Thyroid gland (tissue), 4 donors: ENCODE measurements at regions not wholly inside any gene's neighbourhood (a gene's known extent, or its start where the extent isn't known, plus 50 kb on each side); places are given as distances from the start of the nearest gene placed in this dataset.

Experiments
- POLR2A ChIP-seq, 2 donors: fragments of 450-650 bp; IDR thresholded peaks; one replicate each; pipeline ENCODE4 v1.6.1; 2017; ENCODE audit warnings: antibody characterized with exemption in 2 of 2, mild to moderate bottlenecking in 2 of 2, moderate library complexity in 1 of 2
- TF ChIP-seq, protein P1 (sequence below), 6 experiments: fragments of 200-600 bp in 3 of 6; fragments of 450-650 bp in 3 of 6; sonication (generic) in 3 of 6; IDR thresholded peaks; one replicate each; pipeline ENCODE4 v1.5.1; 2016 to 2019; ENCODE audit warnings: antibody characterized with exemption in 6 of 6, mild to moderate bottlenecking in 2 of 6, inconsistent platforms in 1 of 6, moderate library complexity in 1 of 6

GRCh38 chr21:38661197-38661871 lies 144.4 kb upstream of the ETS2 start:
- TF ChIP-seq POLR2A (IDR thresholded peaks at IDR 0.05) = no peak
- TF ChIP-seq, protein P1, sequence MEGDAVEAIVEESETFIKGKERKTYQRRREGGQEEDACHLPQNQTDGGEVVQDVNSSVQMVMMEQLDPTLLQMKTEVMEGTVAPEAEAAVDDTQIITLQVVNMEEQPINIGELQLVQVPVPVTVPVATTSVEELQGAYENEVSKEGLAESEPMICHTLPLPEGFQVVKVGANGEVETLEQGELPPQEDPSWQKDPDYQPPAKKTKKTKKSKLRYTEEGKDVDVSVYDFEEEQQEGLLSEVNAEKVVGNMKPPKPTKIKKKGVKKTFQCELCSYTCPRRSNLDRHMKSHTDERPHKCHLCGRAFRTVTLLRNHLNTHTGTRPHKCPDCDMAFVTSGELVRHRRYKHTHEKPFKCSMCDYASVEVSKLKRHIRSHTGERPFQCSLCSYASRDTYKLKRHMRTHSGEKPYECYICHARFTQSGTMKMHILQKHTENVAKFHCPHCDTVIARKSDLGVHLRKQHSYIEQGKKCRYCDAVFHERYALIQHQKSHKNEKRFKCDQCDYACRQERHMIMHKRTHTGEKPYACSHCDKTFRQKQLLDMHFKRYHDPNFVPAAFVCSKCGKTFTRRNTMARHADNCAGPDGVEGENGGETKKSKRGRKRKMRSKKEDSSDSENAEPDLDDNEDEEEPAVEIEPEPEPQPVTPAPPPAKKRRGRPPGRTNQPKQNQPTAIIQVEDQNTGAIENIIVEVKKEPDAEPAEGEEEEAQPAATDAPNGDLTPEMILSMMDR (IDR thresholded peaks at IDR 0.05) = no peak
